ENCODE measurements at regions not wholly inside any gene's neighbourhood (a gene's known extent, or its start where the extent isn't known, plus 50 kb on each side); places are given as distances from the start of the nearest gene placed in this dataset.

DNA sequence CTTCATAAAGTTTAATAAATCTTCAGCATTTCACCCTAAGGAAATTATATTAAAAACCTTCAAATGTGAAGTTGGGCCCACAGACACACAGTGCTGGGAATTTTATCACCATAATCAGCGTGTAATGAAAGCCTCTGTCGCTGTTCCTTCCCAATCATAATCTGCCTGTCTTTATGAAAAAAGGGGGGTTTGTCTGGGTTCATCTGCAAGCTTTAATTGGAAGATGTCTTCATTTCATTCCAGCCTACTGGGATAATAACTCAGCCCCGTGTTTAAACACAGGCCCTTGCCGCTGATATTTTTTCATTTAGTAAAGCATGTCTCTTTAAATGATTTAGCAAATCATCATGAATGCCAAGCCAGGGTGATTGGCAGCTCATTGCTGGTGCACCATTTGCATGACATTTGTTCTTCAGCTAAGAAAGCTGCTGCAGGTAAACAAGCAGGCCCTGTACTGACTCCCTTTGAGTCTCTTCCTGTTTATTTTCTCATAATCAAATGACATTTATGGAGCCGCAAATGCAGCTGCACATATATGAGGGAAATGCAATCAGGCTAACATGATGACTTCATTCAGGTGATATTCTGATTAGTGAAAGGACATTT, 362.9 kb upstream of the TLE4 start:
- TF ChIP-seq, protein P1, sequence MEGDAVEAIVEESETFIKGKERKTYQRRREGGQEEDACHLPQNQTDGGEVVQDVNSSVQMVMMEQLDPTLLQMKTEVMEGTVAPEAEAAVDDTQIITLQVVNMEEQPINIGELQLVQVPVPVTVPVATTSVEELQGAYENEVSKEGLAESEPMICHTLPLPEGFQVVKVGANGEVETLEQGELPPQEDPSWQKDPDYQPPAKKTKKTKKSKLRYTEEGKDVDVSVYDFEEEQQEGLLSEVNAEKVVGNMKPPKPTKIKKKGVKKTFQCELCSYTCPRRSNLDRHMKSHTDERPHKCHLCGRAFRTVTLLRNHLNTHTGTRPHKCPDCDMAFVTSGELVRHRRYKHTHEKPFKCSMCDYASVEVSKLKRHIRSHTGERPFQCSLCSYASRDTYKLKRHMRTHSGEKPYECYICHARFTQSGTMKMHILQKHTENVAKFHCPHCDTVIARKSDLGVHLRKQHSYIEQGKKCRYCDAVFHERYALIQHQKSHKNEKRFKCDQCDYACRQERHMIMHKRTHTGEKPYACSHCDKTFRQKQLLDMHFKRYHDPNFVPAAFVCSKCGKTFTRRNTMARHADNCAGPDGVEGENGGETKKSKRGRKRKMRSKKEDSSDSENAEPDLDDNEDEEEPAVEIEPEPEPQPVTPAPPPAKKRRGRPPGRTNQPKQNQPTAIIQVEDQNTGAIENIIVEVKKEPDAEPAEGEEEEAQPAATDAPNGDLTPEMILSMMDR (IDR thresholded peaks at IDR 0.05) = no peak
- TF ChIP-seq POLR2A (IDR thresholded peaks at IDR 0.05) = no peak

Measured in thyroid gland (tissue), 4 donors.